Natural killer cell (primary cell): ENCODE measurements at regions not wholly inside any gene's neighbourhood (a gene's known extent, or its start where the extent isn't known, plus 50 kb on each side); places are given as distances from the start of the nearest gene placed in this dataset.

Experiments used
- ATAC-seq, 3 donors: fragments of 150-1000 bp in 2 of 3; fragments of 200-7000 bp in 1 of 3; cut with Tn5 transposase; 1 replicate in 1 of 3; 2 replicates in 2 of 3; pipeline ENCODE4 v1.10.0; 2021; ENCODE audit warnings: mild to moderate bottlenecking in 2 of 3, moderate library complexity in 2 of 3
- DNase-seq, 2 donors: peaks; one replicate each; pipeline versions ENCODE4 v3.0.0 to v3.0.0-alpha.2; 2013 to 2021; ENCODE audit warnings: mixed read lengths in 1 of 2
- H3K27ac ChIP-seq: one replicate; pipeline ENCODE4 v1.5.1; 2013; ENCODE audit warnings: mild to moderate bottlenecking, low read length
- H3K27me3 ChIP-seq: one replicate; pipeline ENCODE4 v1.6.1; 2013; ENCODE audit warnings: low read length; ENCODE audit not compliant: control insufficient read depth, insufficient read depth
- H3K36me3 ChIP-seq: one replicate; pipeline ENCODE4 v1.6.1; 2013; ENCODE audit warnings: low read length; ENCODE audit not compliant: control insufficient read depth, insufficient read depth
- H3K4me1 ChIP-seq: one replicate; pipeline ENCODE4 v1.6.1; 2013; ENCODE audit warnings: low read length; ENCODE audit not compliant: control insufficient read depth, insufficient read depth
- H3K4me3 ChIP-seq: one replicate; pipeline ENCODE4 v1.5.1; 2013; ENCODE audit warnings: low read length
- H3K9me3 ChIP-seq: one replicate; pipeline ENCODE4 v1.6.1; 2013; ENCODE audit warnings: low read length; ENCODE audit not compliant: control insufficient read depth, insufficient read depth
- H3K27ac Mint-ChIP-seq, 2 donors: one replicate each; pipeline ENCODE4 v1.8.0; 2022; ENCODE audit warnings: mild to moderate bottlenecking in 2 of 2, mixed read lengths in 2 of 2, moderate library complexity in 1 of 2
- H3K27me3 Mint-ChIP-seq, 2 donors: one replicate each; pipeline ENCODE4 v1.8.0; 2022; ENCODE audit warnings: low read depth in 2 of 2, mixed read lengths in 2 of 2
- H3K36me3 Mint-ChIP-seq: one replicate; pipeline ENCODE4 v1.8.0; 2022; ENCODE audit warnings: mixed read lengths
- H3K4me1 Mint-ChIP-seq, 2 donors: one replicate each; pipeline ENCODE4 v1.8.0; 2022; ENCODE audit warnings: mixed read lengths in 2 of 2
- H3K4me3 Mint-ChIP-seq: one replicate; pipeline ENCODE4 v1.8.0; 2022; ENCODE audit warnings: mild to moderate bottlenecking, moderate library complexity, mixed read lengths
- H3K9me3 Mint-ChIP-seq, 2 donors: one replicate each; pipeline ENCODE4 v1.8.0; 2022; ENCODE audit warnings: mixed read lengths in 2 of 2
- CTCF ChIP-seq: fragments of 200-600 bp; IDR thresholded peaks from one replicate; pipeline ENCODE4 v1.8.0; 2022; ENCODE audit warnings: antibody characterized with exemption
- WGBS: methylation state at CpG from one replicate; pipeline ENCODE4 v1.1.7; 2013; ENCODE audit warnings: missing lambda C conversion rate; ENCODE audit not compliant: insufficient coverage; 5-methylcytosine and 5-hydroxymethylcytosine counted together
- intact Hi-C: fragments of 100-400 bp; cut with micrococcal nuclease; formaldehyde crosslinking; loops from one replicate; pipeline ENCODE4 v1.14.2; 2022

- H3K36me3 ChIP-seq, result no peaks in the 10 kb centered on the region
- ATAC-seq, result no peak
- no peak overlapping the region for H3K27ac Mint-ChIP-seq
- no peak overlapping the region for H3K4me3 Mint-ChIP-seq
- whole genome bisulfite sequencing, result 86% methylated on average over 1 of the region's 2 CpGs
- H3K27ac ChIP-seq, result no peak overlapping the region
- no peak for TF ChIP-seq CTCF
- H3K27me3 Mint-ChIP-seq, result no peaks in the 10 kb centered on the region
- no peaks in the 10 kb centered on the region for H3K36me3 Mint-ChIP-seq
- intact Hi-C loops, result no loop called here
- no peaks in the 10 kb centered on the region for H3K27me3 ChIP-seq
- H3K9me3 Mint-ChIP-seq, result no peaks in the 10 kb centered on the region
- H3K4me1 Mint-ChIP-seq, result peaks cover 0 to 1% of the 10 kb centered on the region in 2 donors
- no peaks in the 10 kb centered on the region for H3K9me3 ChIP-seq
- H3K4me1 ChIP-seq, result no peaks in the 10 kb centered on the region
- no peak overlapping the region for H3K4me3 ChIP-seq
- no peak for DNase-seq
Measured at GRCh38 chr2:57894381-57894780, 152.2 kb upstream of the VRK2 start.

- 92% methylated on average over 1 of the region's 1 CpG for WGBS
- no peaks in the 10 kb centered on the region for H3K27me3 Mint-ChIP-seq
- ATAC-seq, result no peak
Measured at GRCh38 chr2:57897920-57898319, 148.7 kb upstream of the VRK2 start.

GRCh38 chr2:57899898-57900297, 146.7 kb upstream of the VRK2 start:
- Mint-ChIP-seq H3K36me3 (no peaks in the 10 kb centered on the region), H3K4me3 (no peak overlapping the region), H3K27me3 (no peaks in the 10 kb centered on the region), H3K4me1 (peaks cover 0 to 9% of the 10 kb centered on the region in 2 donors), H3K9me3 (no peaks in the 10 kb centered on the region), H3K27ac (no peak overlapping the region)
- TF ChIP-seq CTCF, result no peak
- ATAC-seq, result no peak
- Histone ChIP-seq H3K9me3 (no peaks in the 10 kb centered on the region), H3K27ac (no peak overlapping the region), H3K4me1 (no peaks in the 10 kb centered on the region), H3K36me3 (no peaks in the 10 kb centered on the region), H3K27me3 (no peaks in the 10 kb centered on the region), H3K4me3 (no peak overlapping the region)
- no peak for DNase-seq
- WGBS, result no CpG with 5 or more reads among the region's 1 CpG
- intact Hi-C loops, result no loop called here

More at GRCh38 chr2:57897920-57898319, 148.7 kb upstream of the VRK2 start:
- H3K9me3 Mint-ChIP-seq, result no peaks in the 10 kb centered on the region
- intact Hi-C loops, result no loop called here
- H3K4me1 Mint-ChIP-seq, result peaks cover 0 to 9% of the 10 kb centered on the region in 2 donors
- Histone ChIP-seq H3K36me3 (no peaks in the 10 kb centered on the region), H3K4me3 (no peak overlapping the region), H3K27me3 (no peaks in the 10 kb centered on the region), H3K4me1 (no peaks in the 10 kb centered on the region), H3K9me3 (no peaks in the 10 kb centered on the region), H3K27ac (no peak overlapping the region)
- H3K36me3 Mint-ChIP-seq, result no peaks in the 10 kb centered on the region
- no peak for TF ChIP-seq CTCF
- H3K27ac Mint-ChIP-seq, result no peak overlapping the region
- no peak overlapping the region for H3K4me3 Mint-ChIP-seq
- DNase-seq, result no peak

DNA sequence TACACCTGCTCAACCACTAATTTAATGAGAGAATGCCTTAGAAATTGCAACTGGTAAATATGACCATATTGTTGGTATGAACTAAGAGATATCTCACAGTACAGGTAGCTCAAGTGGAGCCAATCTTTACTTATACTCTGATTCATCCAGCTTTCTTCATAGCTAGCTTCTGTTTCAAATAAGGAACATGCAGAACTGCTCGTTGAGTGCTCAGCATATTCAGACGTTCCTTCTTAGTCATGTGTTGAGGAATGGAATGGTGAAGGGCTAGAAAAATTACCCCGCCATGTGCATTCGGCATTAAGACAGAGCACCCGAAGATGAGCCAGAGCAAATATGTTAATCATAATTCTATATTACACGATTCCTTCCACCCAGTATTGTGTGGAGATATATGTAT, 144.0 kb upstream of the VRK2 start:
- H3K36me3 Mint-ChIP-seq, result no peaks in the 10 kb centered on the region
- Histone ChIP-seq H3K4me3 (no peak overlapping the region), H3K27ac (no peak overlapping the region), H3K27me3 (no peaks in the 10 kb centered on the region), H3K4me1 (no peaks in the 10 kb centered on the region), H3K9me3 (no peaks in the 10 kb centered on the region), H3K36me3 (no peaks in the 10 kb centered on the region)
- no peak overlapping the region for H3K27ac Mint-ChIP-seq
- TF ChIP-seq CTCF, result no peak
- peaks cover 0 to 9% of the 10 kb centered on the region in 2 donors for H3K4me1 Mint-ChIP-seq
- WGBS, result 100% methylated on average over 2 of the region's 6 CpGs
- intact Hi-C loops, result no loop called here
- ATAC-seq, result no peak
- H3K9me3 Mint-ChIP-seq, result no peaks in the 10 kb centered on the region
- no peak for DNase-seq
- no peak overlapping the region for H3K4me3 Mint-ChIP-seq
- H3K27me3 Mint-ChIP-seq, result no peaks in the 10 kb centered on the region
